GM06990 (cell line): ENCODE measurements at regions not wholly inside any gene's neighbourhood (a gene's known extent, or its start where the extent isn't known, plus 50 kb on each side); places are given as distances from the start of the nearest gene placed in this dataset.

ENCODE experiments used
- DNase-seq: peaks from one replicate; pipeline ENCODE4 v3.0.0-alpha.2; 2011; ENCODE audit not compliant: insufficient read length; ENCODE audit errors: extremely low read depth
- H3K27me3 ChIP-seq: replicated peaks from 2 replicates; pipeline ENCODE4 v1.6.0; 2011; ENCODE audit warnings: low read length; ENCODE audit not compliant: control insufficient read depth, insufficient read depth
- H3K36me3 ChIP-seq: 2 replicates; pipeline ENCODE4 v1.5.1; 2011; ENCODE audit warnings: low read length; ENCODE audit not compliant: control insufficient read depth, insufficient read depth
- H3K4me3 ChIP-seq: replicated peaks from 2 replicates; pipeline ENCODE4 v1.5.1; 2011; ENCODE audit warnings: low read depth, mild to moderate bottlenecking, control low read depth, low read length
- TF ChIP-seq, protein P1 (sequence below): IDR thresholded peaks from 2 replicates; pipeline ENCODE4 v1.5.1; 2011; ENCODE audit warnings: low read length, control low read depth, mild to moderate bottlenecking, inconsistent platforms; ENCODE audit not compliant: insufficient read depth, poor library complexity, severe bottlenecking

DNA sequence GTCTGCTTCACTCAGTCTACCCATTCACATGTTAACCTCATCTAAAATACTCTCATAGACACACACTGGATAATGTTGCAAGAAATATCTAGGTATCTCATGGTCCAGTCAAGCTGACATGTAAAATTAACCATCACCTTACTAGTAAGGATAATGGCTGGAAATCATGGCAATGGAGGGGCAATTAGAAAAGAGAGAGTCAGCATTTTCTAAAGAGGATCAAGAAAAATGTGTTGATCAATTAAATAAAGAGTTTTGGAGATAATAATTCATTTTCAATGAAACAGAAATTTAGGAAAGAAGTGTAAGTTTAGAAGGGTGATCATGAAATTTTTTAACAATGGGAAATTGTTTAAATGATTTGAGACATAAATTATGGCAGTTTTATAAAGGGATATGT, 1914.1 kb upstream of the IGFBP7 start:
- no peak for DNase-seq
- H3K36me3 ChIP-seq: no peaks in the 10 kb centered on the region
- no peak overlapping the region for H3K4me3 ChIP-seq
- H3K27me3 ChIP-seq: no peaks in the 10 kb centered on the region
- TF ChIP-seq, protein P1, sequence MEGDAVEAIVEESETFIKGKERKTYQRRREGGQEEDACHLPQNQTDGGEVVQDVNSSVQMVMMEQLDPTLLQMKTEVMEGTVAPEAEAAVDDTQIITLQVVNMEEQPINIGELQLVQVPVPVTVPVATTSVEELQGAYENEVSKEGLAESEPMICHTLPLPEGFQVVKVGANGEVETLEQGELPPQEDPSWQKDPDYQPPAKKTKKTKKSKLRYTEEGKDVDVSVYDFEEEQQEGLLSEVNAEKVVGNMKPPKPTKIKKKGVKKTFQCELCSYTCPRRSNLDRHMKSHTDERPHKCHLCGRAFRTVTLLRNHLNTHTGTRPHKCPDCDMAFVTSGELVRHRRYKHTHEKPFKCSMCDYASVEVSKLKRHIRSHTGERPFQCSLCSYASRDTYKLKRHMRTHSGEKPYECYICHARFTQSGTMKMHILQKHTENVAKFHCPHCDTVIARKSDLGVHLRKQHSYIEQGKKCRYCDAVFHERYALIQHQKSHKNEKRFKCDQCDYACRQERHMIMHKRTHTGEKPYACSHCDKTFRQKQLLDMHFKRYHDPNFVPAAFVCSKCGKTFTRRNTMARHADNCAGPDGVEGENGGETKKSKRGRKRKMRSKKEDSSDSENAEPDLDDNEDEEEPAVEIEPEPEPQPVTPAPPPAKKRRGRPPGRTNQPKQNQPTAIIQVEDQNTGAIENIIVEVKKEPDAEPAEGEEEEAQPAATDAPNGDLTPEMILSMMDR: no peak

DNA sequence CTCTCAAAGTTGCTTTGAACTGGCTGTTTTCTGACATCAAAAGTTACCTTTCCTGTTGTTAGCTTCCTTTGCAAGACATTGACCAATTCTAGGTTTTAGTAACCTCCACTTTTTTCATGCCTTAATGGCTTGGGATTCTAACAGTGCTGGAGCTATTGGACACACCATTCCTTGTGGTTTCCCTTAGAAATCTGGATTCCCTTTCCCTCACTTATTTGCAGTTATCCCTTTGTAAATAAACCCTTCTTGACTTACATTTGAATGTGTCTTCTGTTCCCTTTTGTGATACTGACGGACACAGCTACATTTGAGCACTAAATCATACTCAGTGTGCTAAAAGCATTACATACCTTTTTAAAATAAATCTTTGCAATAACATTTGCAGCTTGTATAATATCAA, 1927.6 kb upstream of the IGFBP7 start:
- no peak for DNase-seq
- no peaks in the 10 kb centered on the region for H3K36me3 ChIP-seq
- TF ChIP-seq, protein P1: no peak

DNA sequence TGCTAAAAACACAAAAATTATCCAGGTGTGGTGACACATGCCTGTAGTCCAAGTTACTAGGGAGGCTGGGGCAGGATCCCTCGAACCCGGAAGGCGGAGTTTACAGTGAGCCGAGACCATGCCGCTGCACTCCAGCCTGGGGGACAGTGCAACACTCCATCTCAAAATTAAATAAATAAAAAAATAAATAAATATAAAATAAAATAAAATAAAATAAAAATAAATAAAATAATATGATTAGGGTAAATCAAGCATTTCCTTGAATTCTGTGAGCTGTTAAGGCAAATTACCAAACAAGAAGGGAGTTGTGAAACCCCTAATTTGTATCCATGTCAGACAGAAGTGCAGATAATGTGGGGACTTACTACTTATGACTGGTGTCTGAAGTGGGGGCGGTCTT, 1928.9 kb upstream of the IGFBP7 start:
- TF ChIP-seq, protein P1: no peak
- Histone ChIP-seq H3K27me3 (no peaks in the 10 kb centered on the region), H3K4me3 (no peak overlapping the region), H3K36me3 (no peaks in the 10 kb centered on the region)
- no peak for DNase-seq

More for the DNA sequence above, 1927.6 kb upstream of the IGFBP7 start:
- H3K27me3 ChIP-seq: no peaks in the 10 kb centered on the region
- no peak overlapping the region for H3K4me3 ChIP-seq

DNA sequence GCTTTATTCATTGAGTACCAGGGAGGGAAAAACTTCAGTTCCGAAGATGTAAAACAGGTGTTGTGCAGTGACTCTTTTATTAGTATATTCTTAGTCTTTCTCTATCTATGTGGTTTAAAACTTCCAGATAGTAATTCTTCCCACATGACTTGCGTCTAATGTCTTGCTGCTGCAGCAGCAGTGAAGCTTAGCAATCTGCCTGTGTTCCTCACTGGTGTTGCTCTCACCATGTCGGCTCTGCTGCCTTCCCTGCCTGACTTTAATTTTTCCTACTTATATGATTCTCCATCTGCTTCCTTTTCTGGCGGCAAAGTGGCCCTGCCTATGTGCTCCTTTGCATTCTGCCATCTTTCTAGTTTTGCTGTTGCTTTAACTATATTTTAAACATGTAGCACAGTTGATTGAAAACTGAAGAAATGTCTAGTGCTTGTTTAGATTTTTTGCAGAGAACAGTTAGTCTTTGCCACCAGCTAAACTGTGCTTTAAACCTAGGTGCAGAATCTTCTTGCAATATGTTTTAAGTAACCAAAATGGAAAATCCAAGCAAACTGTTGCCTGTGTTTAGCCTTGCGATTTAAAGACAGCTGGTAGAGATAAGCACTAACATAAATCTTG, 1934.2 kb upstream of the IGFBP7 start:
- DNase-seq: no peak
- Histone ChIP-seq H3K36me3 (no peaks in the 10 kb centered on the region), H3K4me3 (no peak overlapping the region), H3K27me3 (no peaks in the 10 kb centered on the region)
- TF ChIP-seq, protein P1: no peak

DNA sequence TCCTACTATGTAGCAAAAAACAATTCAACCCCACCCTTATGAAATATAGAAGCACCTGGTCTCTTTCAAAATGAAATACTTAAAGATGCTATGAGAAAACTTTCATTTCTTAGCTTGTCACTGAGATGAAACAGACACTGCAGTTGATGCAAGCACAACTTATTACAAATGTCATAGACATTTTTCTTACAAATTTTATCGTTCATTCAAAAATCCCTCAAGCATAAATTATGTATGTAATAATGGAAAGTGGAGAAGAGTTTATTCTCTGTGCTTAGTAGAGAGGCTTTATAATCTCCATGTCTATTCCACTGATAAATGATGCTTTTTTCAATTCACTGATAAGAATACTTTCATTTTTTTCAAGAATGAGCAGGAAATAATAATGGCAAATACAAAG, 1943.9 kb upstream of the IGFBP7 start:
- DNase-seq: no peak
- no peaks in the 10 kb centered on the region for H3K36me3 ChIP-seq
- TF ChIP-seq, protein P1: no peak
- H3K27me3 ChIP-seq: no peaks in the 10 kb centered on the region
- no peak overlapping the region for H3K4me3 ChIP-seq

DNA sequence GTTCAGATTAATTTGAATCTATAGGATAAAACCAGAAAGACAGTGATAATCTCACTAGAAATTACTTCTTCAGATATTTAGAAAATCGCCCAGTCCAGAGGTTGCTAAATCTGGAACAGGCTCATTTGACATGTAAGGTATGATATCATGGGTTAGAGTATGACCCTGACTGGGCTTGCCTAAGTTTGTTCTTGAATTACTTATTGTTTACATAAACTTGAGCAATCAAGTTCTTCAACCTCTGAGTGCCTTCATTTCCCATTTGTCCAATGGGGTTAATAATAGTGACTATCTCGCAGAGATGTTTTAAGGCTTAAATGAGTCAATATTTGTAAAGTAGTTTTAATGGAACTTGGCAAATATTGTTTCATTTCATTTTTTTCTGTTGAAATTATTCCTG, 1947.6 kb upstream of the IGFBP7 start:
- no peaks in the 10 kb centered on the region for H3K36me3 ChIP-seq
- DNase-seq: no peak
- no peak overlapping the region for H3K4me3 ChIP-seq
- TF ChIP-seq, protein P1: no peak
- H3K27me3 ChIP-seq: no peaks in the 10 kb centered on the region
